ENCODE measurements at regions not wholly inside any gene's neighbourhood (a gene's known extent, or its start where the extent isn't known, plus 50 kb on each side); places are given as distances from the start of the nearest gene placed in this dataset.
"Not testable (repeated sequence)": the region's sequence is repeated elsewhere in the genome, so short reads cannot be mapped to it uniquely, and the experiment has no call there.

DNA sequence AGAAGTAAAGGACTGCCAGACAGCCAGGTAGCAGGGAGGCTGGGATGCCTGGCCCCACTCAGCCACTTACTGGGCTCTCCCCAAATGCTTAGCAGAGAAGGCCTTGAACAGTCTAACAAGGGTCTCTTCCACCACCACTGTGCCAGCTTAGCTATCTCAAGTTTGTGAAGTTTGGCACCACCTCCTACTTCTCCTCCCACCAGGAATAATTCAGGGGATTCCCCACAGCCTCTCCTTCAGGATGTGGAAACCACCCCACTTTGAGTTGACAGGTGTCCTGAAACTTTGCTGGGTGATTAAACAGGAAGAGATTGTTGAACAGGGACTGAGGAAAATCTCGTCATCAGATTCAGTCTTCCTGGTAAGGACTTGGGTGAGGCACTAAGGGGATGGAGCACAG, 59.4 kb upstream of the ATP1B1 start:
- DNase-seq (no peak), ATAC-seq (no peak)
- no peak overlapping the region for H3K27ac ChIP-seq
- H3K36me3 ChIP-seq (ENCODE audit: insufficient read depth in 1 of 2, low read depth in 1 of 2): no peaks in the 10 kb centered on the region
- no peak overlapping the region for H3K4me3 ChIP-seq
- 74 to 90% (median 76%) methylated on average over 1 of the region's 1 CpG for WGBS, 3 donors
- TF ChIP-seq, protein P1, sequence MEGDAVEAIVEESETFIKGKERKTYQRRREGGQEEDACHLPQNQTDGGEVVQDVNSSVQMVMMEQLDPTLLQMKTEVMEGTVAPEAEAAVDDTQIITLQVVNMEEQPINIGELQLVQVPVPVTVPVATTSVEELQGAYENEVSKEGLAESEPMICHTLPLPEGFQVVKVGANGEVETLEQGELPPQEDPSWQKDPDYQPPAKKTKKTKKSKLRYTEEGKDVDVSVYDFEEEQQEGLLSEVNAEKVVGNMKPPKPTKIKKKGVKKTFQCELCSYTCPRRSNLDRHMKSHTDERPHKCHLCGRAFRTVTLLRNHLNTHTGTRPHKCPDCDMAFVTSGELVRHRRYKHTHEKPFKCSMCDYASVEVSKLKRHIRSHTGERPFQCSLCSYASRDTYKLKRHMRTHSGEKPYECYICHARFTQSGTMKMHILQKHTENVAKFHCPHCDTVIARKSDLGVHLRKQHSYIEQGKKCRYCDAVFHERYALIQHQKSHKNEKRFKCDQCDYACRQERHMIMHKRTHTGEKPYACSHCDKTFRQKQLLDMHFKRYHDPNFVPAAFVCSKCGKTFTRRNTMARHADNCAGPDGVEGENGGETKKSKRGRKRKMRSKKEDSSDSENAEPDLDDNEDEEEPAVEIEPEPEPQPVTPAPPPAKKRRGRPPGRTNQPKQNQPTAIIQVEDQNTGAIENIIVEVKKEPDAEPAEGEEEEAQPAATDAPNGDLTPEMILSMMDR (IDR thresholded peaks at IDR 0.05): no peak
- no peaks in the 10 kb centered on the region for H3K27me3 ChIP-seq (ENCODE audit: insufficient read depth in 3 of 3, low read length in 2 of 3)
- H3K4me1 ChIP-seq: peaks cover 5% of the 10 kb centered on the region
- no peaks in the 10 kb centered on the region for H3K9me3 ChIP-seq
- intact Hi-C loops (cut with DNase I): no loop called here

DNA sequence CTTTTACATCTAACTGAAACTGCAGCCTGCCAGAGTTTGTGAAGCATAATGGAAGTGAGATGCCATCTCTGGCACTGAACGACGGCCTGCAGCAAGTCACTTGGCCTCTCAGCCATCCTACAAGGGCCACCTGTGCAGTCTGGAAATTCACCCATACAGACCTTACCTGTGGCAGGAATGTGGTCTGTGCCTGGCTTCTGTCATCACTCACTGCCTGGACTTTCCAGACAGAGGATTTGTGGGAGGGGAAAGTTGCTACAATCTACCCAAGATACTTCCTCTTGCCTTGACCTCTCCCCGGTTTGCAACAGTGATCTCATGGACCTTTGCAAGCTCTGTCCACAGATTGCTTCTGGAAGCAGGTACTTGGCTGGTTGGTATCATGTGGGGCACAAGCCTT, 58.4 kb upstream of the ATP1B1 start:
- Histone ChIP-seq H3K4me1 (peaks cover 5% of the 10 kb centered on the region), H3K27ac (no peak overlapping the region), H3K36me3 (ENCODE audit: insufficient read depth in 1 of 2, low read depth in 1 of 2) (no peaks in the 10 kb centered on the region), H3K4me3 (no peak overlapping the region), H3K27me3 (ENCODE audit: insufficient read depth in 3 of 3, low read length in 2 of 3) (no peaks in the 10 kb centered on the region), H3K9me3 (no peaks in the 10 kb centered on the region)
- intact Hi-C loops (cut with DNase I): no loop called here
- ATAC-seq: no peak
- TF ChIP-seq, protein P1 (IDR thresholded peaks at IDR 0.05): no peak
- no peak for DNase-seq
- 72 to 83% (median 82%) methylated on average over 3 of the region's 3 CpGs for WGBS, 3 donors

DNA sequence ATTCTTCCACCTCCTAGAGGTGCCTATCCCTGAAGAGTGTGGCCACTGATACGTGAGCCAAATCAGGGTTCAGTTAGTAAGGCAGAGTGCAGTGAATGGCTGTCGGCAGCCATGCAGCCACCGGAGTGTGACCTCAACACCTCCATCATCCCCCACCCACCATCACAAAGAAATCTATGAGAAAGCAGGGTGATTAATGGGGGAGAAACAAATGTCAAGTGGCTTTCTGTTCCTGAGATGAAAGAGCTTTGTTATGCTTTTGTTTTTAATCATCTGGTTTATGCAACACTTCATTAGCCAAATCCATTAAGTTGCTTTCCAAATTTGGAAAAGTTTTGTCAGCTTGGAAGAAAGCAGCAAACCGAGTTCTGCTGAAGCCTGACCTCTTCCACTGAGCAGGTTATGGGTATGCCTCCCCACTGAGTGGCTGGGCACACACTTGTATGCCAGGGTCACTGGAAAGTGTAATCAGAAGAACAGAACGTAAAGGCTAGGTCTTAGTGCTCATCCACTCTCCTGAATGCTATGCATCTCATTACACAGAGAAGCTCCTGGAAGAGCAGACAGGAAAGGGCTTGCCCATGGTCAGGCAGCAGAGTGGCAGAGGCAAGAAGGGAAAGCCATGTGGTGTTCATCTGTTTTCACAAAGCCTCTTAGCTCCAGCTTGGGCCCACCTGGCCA, 57.1 kb upstream of the ATP1B1 start:
- H3K9me3 ChIP-seq: no peaks in the 10 kb centered on the region
- H3K4me1 ChIP-seq: peaks cover 5% of the 10 kb centered on the region
- WGBS, 3 donors: 68 to 82% (median 69%) methylated on average over 5 of the region's 5 CpGs
- intact Hi-C loops (cut with DNase I): no loop called here
- no peak overlapping the region for H3K27ac ChIP-seq
- TF ChIP-seq, protein P1 (IDR thresholded peaks at IDR 0.05): no peak
- no peak for DNase-seq
- no peak for ATAC-seq
- H3K36me3 ChIP-seq (ENCODE audit: insufficient read depth in 1 of 2, low read depth in 1 of 2): no peaks in the 10 kb centered on the region
- no peaks in the 10 kb centered on the region for H3K27me3 ChIP-seq (ENCODE audit: insufficient read depth in 3 of 3, low read length in 2 of 3)
- H3K4me3 ChIP-seq: no peak overlapping the region

DNA sequence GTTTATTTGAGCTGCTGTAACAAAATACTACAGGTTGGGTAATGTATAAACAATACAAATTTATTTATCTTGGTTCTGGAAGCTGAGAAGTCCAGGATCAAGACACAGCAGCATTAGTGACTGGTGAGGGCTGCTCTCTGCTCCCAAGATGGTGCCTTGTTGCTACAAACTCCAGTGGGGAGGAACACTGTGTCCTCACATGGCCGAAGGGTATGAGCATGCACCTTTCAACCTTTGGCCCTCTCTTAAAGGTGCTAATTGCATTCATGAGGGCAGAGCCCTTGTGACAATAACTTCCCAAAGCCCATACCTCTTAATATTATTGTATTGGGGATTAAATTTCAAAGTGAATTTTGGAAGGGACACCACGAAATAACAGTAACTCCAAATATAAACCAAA, 55.3 kb upstream of the ATP1B1 start:
- DNase-seq: no peak
- ATAC-seq: no peak
- Histone ChIP-seq H3K27me3 (ENCODE audit: insufficient read depth in 3 of 3, low read length in 2 of 3) (no peaks in the 10 kb centered on the region), H3K9me3 (no peaks in the 10 kb centered on the region), H3K27ac (no peak overlapping the region), H3K4me1 (no peaks in the 10 kb centered on the region), H3K4me3 (no peak overlapping the region), H3K36me3 (ENCODE audit: insufficient read depth in 1 of 2, low read depth in 1 of 2) (no peaks in the 10 kb centered on the region)
- 77 to 97% (median 91%) methylated on average over 2 of the region's 2 CpGs for WGBS, 3 donors
- TF ChIP-seq, protein P1 (IDR thresholded peaks at IDR 0.05): no peak
- intact Hi-C loops (cut with DNase I): no loop called here

DNA sequence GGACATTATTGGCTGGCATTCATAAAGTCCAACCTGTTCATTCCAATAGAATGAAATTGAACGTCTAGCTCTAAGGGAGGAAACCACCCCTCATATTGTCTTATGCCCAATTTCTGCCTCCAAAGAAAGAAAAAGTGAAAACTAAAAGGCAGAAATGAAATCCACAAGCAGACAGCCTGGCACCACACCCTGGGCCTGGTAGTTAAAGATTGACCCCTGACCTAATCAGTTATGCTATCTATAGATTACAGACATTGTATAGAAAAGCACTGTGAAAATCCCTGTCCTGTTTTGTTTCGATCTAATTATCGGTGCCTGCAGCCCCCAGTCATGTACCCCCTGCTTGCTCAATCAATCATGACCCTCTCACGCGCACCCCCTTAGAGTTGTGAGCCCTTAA, 54.3 kb upstream of the ATP1B1 start:
- H3K9me3 ChIP-seq; intact Hi-C loops (cut with DNase I); ATAC-seq; H3K27me3 ChIP-seq (ENCODE audit: insufficient read depth in 3 of 3, low read length in 2 of 3); H3K4me3 ChIP-seq; H3K4me1 ChIP-seq; H3K27ac ChIP-seq; H3K36me3 ChIP-seq (ENCODE audit: insufficient read depth in 1 of 2, low read depth in 1 of 2); DNase-seq: not testable (repeated sequence)
- WGBS, 3 donors: 84 to 94% (median 89%) methylated on average over 5 of the region's 5 CpGs
